ENCODE measurements at regions not wholly inside any gene's neighbourhood (a gene's known extent, or its start where the extent isn't known, plus 50 kb on each side); places are given as distances from the start of the nearest gene placed in this dataset.

DNA sequence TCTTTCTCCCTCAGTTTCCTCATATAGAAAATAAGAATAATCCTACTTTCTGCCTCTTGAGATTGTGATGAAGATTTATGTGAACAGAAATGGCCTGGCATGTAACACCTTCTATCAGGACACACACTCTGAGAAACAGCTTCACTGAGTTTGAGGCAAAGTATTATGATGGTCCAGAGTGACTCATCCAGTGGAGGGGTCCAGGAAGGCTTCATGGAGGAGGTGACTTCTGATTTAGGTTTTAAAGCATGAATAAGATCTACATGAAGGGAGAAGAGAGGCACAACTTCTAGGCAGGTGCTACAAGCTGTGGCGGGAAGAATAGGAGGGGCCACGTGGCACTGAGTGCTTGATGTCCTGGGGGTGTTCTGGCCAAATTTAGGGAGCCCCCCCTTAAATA lies 124.4 kb upstream of the SDK2 start:
- no peak for TF ChIP-seq TAF1 (IDR thresholded peaks at IDR 0.05; ENCODE audit: borderline replicate concordance, insufficient read depth, low read length)
- TF ChIP-seq SIN3A (IDR thresholded peaks at IDR 0.05; ENCODE audit: borderline replicate concordance, insufficient read depth, low read length): no peak
- TF ChIP-seq, protein P1, sequence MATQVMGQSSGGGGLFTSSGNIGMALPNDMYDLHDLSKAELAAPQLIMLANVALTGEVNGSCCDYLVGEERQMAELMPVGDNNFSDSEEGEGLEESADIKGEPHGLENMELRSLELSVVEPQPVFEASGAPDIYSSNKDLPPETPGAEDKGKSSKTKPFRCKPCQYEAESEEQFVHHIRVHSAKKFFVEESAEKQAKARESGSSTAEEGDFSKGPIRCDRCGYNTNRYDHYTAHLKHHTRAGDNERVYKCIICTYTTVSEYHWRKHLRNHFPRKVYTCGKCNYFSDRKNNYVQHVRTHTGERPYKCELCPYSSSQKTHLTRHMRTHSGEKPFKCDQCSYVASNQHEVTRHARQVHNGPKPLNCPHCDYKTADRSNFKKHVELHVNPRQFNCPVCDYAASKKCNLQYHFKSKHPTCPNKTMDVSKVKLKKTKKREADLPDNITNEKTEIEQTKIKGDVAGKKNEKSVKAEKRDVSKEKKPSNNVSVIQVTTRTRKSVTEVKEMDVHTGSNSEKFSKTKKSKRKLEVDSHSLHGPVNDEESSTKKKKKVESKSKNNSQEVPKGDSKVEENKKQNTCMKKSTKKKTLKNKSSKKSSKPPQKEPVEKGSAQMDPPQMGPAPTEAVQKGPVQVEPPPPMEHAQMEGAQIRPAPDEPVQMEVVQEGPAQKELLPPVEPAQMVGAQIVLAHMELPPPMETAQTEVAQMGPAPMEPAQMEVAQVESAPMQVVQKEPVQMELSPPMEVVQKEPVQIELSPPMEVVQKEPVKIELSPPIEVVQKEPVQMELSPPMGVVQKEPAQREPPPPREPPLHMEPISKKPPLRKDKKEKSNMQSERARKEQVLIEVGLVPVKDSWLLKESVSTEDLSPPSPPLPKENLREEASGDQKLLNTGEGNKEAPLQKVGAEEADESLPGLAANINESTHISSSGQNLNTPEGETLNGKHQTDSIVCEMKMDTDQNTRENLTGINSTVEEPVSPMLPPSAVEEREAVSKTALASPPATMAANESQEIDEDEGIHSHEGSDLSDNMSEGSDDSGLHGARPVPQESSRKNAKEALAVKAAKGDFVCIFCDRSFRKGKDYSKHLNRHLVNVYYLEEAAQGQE (IDR thresholded peaks at IDR 0.05; ENCODE audit: insufficient read depth in 1 of 2, low read depth in 2 of 2, low read length in 2 of 2): no peak
- no peak for TF ChIP-seq POLR2AphosphoS5 (IDR thresholded peaks at IDR 0.05; ENCODE audit: low read depth, low read length)

All from PFSK-1 (cell line).